ENCODE measurements at regions not wholly inside any gene's neighbourhood (a gene's known extent, or its start where the extent isn't known, plus 50 kb on each side); places are given as distances from the start of the nearest gene placed in this dataset.

GRCh38 chr3:135865553-135865952 lies 100.0 kb upstream of the PPP2R3A start:
- no peak for DNase-seq

- DNase-seq = no peak
These were observed 97.6 kb upstream of the PPP2R3A start for GRCh38 chr3:135867911-135868310.

GRCh38 chr3:135868801-135869200 lies 96.7 kb upstream of the PPP2R3A start:
- no peak for DNase-seq

- DNase-seq = no peak
These were observed 96.0 kb upstream of the PPP2R3A start for GRCh38 chr3:135869439-135870105.

DNA sequence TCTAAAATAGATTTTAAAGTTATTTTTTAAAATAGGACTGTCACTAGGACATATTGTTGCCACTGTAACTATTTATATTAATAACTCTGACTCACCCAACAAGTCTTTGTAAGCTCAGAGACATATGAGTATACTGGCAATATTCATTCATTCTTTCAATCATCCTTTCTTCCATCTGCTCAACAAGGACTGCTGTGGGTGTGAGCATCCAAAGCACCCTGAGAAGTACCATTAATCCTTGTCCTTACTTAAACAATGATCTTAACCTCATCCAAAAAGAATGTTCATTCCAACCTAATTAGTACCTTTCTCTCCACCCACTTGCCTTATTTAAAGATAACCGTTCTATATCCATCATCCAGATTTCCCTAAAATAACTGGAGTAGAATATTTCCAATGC lies 94.2 kb upstream of the PPP2R3A start:
- DNase-seq = no peak

- DNase-seq = no peak
These were observed 91.5 kb upstream of the PPP2R3A start for GRCh38 chr3:135874035-135874434.

DNA sequence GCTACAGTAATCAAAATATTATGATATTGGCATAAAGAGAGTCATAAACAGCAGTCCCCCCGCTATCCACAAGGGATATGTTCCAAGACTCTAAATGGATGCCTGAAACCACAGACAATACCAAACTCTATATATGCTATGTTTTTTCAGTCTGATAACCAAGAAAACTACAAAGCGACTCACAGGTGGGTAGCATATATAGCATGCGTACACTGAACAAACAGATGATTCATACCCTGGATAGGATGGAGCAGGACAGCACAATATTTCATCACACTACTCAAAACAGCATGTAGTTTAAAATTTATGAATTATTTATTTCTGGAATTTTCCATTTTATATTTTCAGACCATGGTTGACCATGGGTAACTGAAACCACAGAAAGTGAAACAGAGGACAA lies 87.0 kb upstream of the PPP2R3A start:
- DNase-seq = no peak

DNA sequence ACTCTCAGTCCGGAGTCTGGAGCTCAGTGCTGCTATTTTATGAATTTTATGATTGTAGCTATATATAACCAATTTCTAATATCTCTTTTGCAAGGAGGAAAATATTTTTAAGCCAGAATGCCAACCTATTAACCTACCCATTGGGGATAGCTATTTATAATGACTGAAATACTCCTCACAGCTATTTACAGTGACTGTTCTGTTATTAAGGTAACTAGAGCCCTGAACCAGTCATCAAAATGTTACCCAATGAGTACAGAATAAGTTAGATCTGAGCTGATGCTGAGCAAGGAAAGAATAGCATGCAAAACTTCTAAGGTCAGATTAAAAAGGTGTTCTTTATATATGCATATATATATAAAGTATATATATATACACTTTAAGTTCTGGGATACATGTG lies 79.6 kb upstream of the PPP2R3A start:
- DNase-seq = no peak

- DNase-seq = no peak
These were observed 78.3 kb upstream of the PPP2R3A start for GRCh38 chr3:135887220-135887619.

GRCh38 chr3:135889443-135889842 lies 76.1 kb upstream of the PPP2R3A start:
- DNase-seq = no peak

DNA sequence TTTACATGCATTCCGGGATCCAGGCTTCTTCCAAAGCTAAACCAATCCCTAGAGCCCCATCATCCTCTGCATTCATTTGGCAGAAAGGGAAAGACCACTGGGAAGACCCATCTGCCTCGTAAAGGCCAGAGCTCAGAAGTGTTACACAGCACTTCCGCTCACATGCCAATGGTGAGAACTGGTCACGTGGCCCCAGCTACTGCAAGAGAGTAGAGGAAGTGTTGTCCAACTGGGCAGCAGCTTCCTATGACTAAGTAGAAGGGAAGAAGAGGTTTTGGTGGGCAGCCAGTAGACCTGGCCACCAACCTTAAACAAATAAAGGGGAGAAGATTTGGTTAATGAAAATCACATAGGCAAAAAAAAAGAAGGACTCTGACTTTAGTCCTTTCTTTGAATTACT lies 74.4 kb upstream of the PPP2R3A start:
- no peak for DNase-seq

- DNase-seq = peak; percentile 69
These were observed 70.3 kb upstream of the PPP2R3A start for GRCh38 chr3:135895106-135895733.

- DNase-seq = no peak
These were observed 69.8 kb upstream of the PPP2R3A start for GRCh38 chr3:135895734-135896121.

- DNase-seq = no peak
These were observed 68.9 kb upstream of the PPP2R3A start for GRCh38 chr3:135896613-135897012.

DNA sequence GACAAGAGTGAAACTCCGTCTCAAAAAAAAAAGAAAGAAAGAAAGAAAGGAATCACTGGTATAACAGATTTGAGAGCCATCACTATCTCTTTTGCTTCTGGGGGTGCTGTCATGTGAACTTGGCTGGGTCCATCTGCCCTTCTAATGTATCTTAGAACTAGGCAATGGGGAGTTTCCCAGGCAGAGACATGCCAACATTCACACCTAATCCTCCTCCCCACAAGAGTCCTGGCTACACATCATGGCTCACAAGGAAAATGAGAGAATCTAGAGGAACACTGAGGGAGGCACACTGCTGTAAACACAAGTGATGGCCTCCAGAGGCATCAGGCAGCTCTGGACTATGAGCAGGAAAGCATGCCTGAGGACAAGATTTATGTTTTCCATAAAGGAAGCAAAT lies 67.8 kb upstream of the PPP2R3A start:
- DNase-seq = no peak

DNA sequence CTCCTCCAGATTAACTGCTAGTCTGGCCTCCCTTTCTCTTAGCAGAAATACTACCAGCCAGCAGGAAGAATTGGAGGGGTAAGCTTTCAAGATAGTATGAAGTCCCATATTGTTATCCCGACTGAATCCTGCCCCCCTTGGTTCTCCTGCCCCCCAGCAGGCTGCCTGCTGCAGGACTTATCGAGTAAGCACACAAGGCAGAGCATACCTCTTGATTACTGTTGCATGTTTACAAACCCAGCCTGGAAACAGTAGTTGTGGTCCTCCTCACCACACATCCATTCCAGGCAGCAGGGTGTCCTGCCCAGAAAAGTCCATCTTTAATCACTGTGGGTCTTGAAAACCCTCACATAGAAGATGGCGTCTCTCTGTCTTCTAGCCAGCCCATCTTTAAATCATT lies 66.8 kb upstream of the PPP2R3A start:
- no peak for DNase-seq

- no peak for DNase-seq
These were observed 60.3 kb upstream of the PPP2R3A start for GRCh38 chr3:135905058-135905724.

- DNase-seq = no peak
These were observed 57.9 kb upstream of the PPP2R3A start for GRCh38 chr3:135907422-135908165.

DNA sequence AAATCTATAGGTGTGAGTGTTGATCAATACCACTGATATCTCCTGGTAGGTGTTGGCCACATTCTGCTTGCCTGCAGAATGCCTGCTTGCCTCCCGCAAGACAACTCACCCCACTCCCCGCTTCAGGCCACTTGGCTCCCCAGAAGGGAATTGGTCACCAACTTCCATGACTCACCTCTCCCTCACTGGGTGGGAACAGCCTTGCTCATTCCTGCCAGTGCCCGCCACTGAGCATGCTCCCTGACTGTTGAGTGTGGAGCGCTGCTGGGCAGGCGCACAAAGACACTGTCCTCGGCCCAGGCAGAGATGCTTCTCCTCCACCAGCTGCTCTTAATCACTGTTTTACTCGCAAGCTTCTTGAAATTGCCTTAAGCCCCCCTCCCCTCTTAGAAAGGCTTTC lies 57.3 kb upstream of the PPP2R3A start:
- no peak for DNase-seq

DNA sequence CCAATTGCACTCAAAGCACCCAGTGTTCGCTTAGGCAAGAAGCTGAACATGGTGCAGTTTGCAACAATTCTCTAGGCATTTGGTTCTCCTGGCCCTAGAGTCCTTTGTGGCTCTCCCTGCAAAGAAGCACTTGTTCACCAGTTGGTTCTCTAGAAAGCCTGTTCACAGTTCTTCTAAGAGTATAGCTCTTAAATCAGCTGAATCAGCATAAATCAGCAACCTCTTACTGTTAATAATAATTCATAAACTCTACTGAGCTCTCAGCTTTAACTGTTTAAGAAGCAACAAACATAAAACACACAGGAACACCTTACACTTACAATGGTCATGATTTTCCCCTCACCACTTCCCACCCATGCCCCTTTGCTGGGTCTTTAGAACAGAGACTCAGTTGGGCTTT lies 56.8 kb upstream of the PPP2R3A start:
- DNase-seq = no peak

GRCh38 chr3:135911110-135911509 lies 54.4 kb upstream of the PPP2R3A start:
- DNase-seq = no peak

- no peak for DNase-seq
These were observed 50.3 kb upstream of the PPP2R3A start for GRCh38 chr3:135915206-135915605.
